H1 (cell line): ENCODE measurements at regions not wholly inside any gene's neighbourhood (a gene's known extent, or its start where the extent isn't known, plus 50 kb on each side); places are given as distances from the start of the nearest gene placed in this dataset.

Experiments used
- CTCF ChIA-PET: fragments of 300-600 bp; sonication (Branson Sonifier 250); formaldehyde crosslinking; loops from one replicate; lab custom pipeline; 2021; ENCODE audit not compliant: partially characterized antibody; lab: Charles Lee
- POLR2A ChIA-PET: fragments of 300-600 bp; sonication (Branson Sonifier 250); formaldehyde crosslinking; loops from one replicate; lab custom pipeline; 2021; ENCODE audit warnings: inconsistent platforms; ENCODE audit not compliant: partially characterized antibody; lab: Charles Lee
- DNase-seq, 2 experiments: peaks; one replicate each; pipeline versions ENCODE4 v3.0.0 to v3.0.0-alpha.2; 2010 to 2022; ENCODE audit warnings: low spot score in 2 of 2, low read depth in 1 of 2, mixed read lengths in 1 of 2
- FAIRE-seq: peaks from 2 replicates; lab custom pipeline; 2011; peaks lifted over from hg19 to GRCh38; lab: Jason Lieb, UNC
- H2AFZ ChIP-seq: 2 replicates; pipeline ENCODE4 v1.8.1; 2012; ENCODE audit warnings: low read length, inconsistent platforms
- H2AK5ac ChIP-seq: 2 replicates; pipeline ENCODE4 v1.6.1; 2013; ENCODE audit warnings: low read depth, low read length
- H2BK120ac ChIP-seq: replicated peaks from 2 replicates; pipeline ENCODE3; 2013; ENCODE audit warnings: low read depth, low read length, inconsistent platforms
- H2BK12ac ChIP-seq: 2 replicates; pipeline ENCODE4 v1.6.1; 2013; ENCODE audit warnings: low read depth, low read length
- H2BK15ac ChIP-seq: 2 replicates; pipeline ENCODE4 v1.6.1; 2013; ENCODE audit warnings: low read length
- H2BK20ac ChIP-seq: 2 replicates; pipeline ENCODE4 v1.6.1; 2013; ENCODE audit warnings: low read length
- H2BK5ac ChIP-seq: 2 replicates; pipeline ENCODE4 v1.6.1; 2013; ENCODE audit warnings: low read depth, low read length
- H3K14ac ChIP-seq: 2 replicates; pipeline ENCODE4 v1.6.1; 2013; ENCODE audit warnings: inconsistent platforms; ENCODE audit not compliant: insufficient read length
- H3K18ac ChIP-seq: 2 replicates; pipeline ENCODE4 v1.6.1; 2013; ENCODE audit warnings: low read length; ENCODE audit errors: extremely low read depth
- H3K23ac ChIP-seq: 2 replicates; pipeline ENCODE4 v1.6.1; 2013; ENCODE audit warnings: inconsistent platforms; ENCODE audit not compliant: insufficient read length
- H3K23me2 ChIP-seq: 2 replicates; pipeline ENCODE4 v1.6.1; 2013; ENCODE audit warnings: low read depth, low read length
- H3K27ac ChIP-seq: 2 replicates; pipeline ENCODE4 v1.6.1; 2011; ENCODE audit warnings: low read depth, low read length, inconsistent platforms
- H3K27me3 ChIP-seq, 4 experiments: replicated peaks in 1 of 4; 1 replicate in 1 of 4; 2 replicates in 3 of 4; pipeline versions ENCODE4 v1.6.1 to v1.8.1; 2011 to 2013; ENCODE audit warnings: low read length in 3 of 4, mild to moderate bottlenecking in 3 of 4, inconsistent platforms in 2 of 4, mixed read lengths in 2 of 4, moderate library complexity in 1 of 4; ENCODE audit not compliant: control insufficient read depth in 3 of 4, insufficient read depth in 3 of 4; ENCODE audit errors: extremely low read depth in 1 of 4
- H3K36me3 ChIP-seq, 4 experiments: 2 replicates each; pipeline versions ENCODE4 v1.6.1 to v1.8.1; 2011 to 2013; ENCODE audit warnings: mild to moderate bottlenecking in 4 of 4, low read length in 3 of 4, moderate library complexity in 2 of 4, control low read depth in 1 of 4, inconsistent platforms in 1 of 4; ENCODE audit not compliant: insufficient read depth in 4 of 4, control insufficient read depth in 2 of 4
- H3K4ac ChIP-seq: replicated peaks from 2 replicates; pipeline ENCODE3; 2013; ENCODE audit warnings: low read length, low read depth, mixed read lengths, inconsistent platforms; ENCODE audit not compliant: insufficient read length
- H3K4me1 ChIP-seq, 4 experiments: replicated peaks in 1 of 4; 1 replicate in 1 of 4; 2 replicates in 3 of 4; pipeline versions ENCODE4 v1.6.1 to v1.8.1; 2011 to 2013; ENCODE audit warnings: low read length in 3 of 4, inconsistent platforms in 2 of 4, mixed read lengths in 1 of 4; ENCODE audit not compliant: insufficient read depth in 4 of 4, control insufficient read depth in 3 of 4
- H3K4me2 ChIP-seq, 2 experiments: 2 replicates each; pipeline versions ENCODE4 v1.6.1 to v1.8.1; 2011 to 2013; ENCODE audit warnings: low read depth in 2 of 2, low read length in 2 of 2, control low read depth in 1 of 2, inconsistent platforms in 1 of 2, mild to moderate bottlenecking in 1 of 2; ENCODE audit not compliant: insufficient read depth in 1 of 2
- H3K4me3 ChIP-seq, 4 experiments: fragments of 200-600, 300-600 bp in 1 of 4; sonication (generic), shearing (Covaris generic), sonication (Bioruptor Twin) in 1 of 4; 2 replicates each; pipeline versions ENCODE4 v1.5.1 to v1.8.1; 2011 to 2016; ENCODE audit warnings: low read length in 4 of 4, low read depth in 3 of 4, control low read depth in 2 of 4, inconsistent platforms in 2 of 4, mild to moderate bottlenecking in 2 of 4, mixed read lengths in 1 of 4, moderate library complexity in 1 of 4; ENCODE audit not compliant: insufficient read depth in 2 of 4; ENCODE audit errors: extremely low read depth in 1 of 4
- H3K56ac ChIP-seq: replicated peaks from 2 replicates; pipeline ENCODE3; 2013; ENCODE audit warnings: low read depth, mild to moderate bottlenecking, mixed read lengths, low read length, inconsistent platforms; ENCODE audit not compliant: insufficient read length
- H3K79me1 ChIP-seq: 2 replicates; pipeline ENCODE4 v1.6.1; 2013; ENCODE audit warnings: low read depth, low read length, control low read depth
- H3K79me2 ChIP-seq, 2 experiments: 2 replicates each; pipeline versions ENCODE4 v1.6.1 to v1.8.1; 2012 to 2013; ENCODE audit warnings: low read length in 2 of 2, mild to moderate bottlenecking in 2 of 2, inconsistent platforms in 1 of 2; ENCODE audit not compliant: insufficient read depth in 2 of 2, control insufficient read depth in 1 of 2
- H3K9ac ChIP-seq, 4 experiments: replicated peaks in 1 of 4; 1 replicate in 1 of 4; 2 replicates in 3 of 4; pipeline versions ENCODE4 v1.6.1 to v1.8.1; 2011 to 2013; ENCODE audit warnings: low read depth in 3 of 4, low read length in 3 of 4, control low read depth in 2 of 4, mild to moderate bottlenecking in 2 of 4, moderate library complexity in 2 of 4, inconsistent platforms in 1 of 4; ENCODE audit errors: extremely low read depth in 1 of 4
- H3K9me3 ChIP-seq, 2 experiments: 2 replicates each; pipeline versions ENCODE4 v1.6.1 to v1.8.1; 2012 to 2013; ENCODE audit warnings: mild to moderate bottlenecking in 2 of 2, moderate library complexity in 2 of 2, control low read depth in 1 of 2, inconsistent platforms in 1 of 2, low read depth in 1 of 2, low read length in 1 of 2, mixed read lengths in 1 of 2; ENCODE audit not compliant: insufficient read depth in 2 of 2
- H4K20me1 ChIP-seq, 2 experiments: replicated peaks in 1 of 2; 2 replicates each; pipeline versions ENCODE3 to v1.8.1; 2011 to 2013; ENCODE audit warnings: inconsistent platforms in 2 of 2, low read length in 2 of 2, mild to moderate bottlenecking in 1 of 2; ENCODE audit not compliant: insufficient read depth in 2 of 2, control insufficient read depth in 1 of 2
- H4K5ac ChIP-seq: 2 replicates; pipeline ENCODE4 v1.6.1; 2013; ENCODE audit warnings: low read length, low read depth, mixed read lengths, inconsistent platforms; ENCODE audit not compliant: insufficient read length
- H4K8ac ChIP-seq: 2 replicates; pipeline ENCODE4 v1.8.0; 2013; ENCODE audit warnings: mild to moderate bottlenecking, moderate library complexity, low read length, inconsistent platforms; ENCODE audit not compliant: insufficient read depth; ENCODE audit errors: extremely low read depth
- H4K91ac ChIP-seq: replicated peaks from 2 replicates; pipeline ENCODE3; 2013; ENCODE audit warnings: low read length, mixed read lengths, inconsistent platforms; ENCODE audit not compliant: insufficient read length
- ASH2L ChIP-seq: fragments of 200-600, 300-600 bp; sonication (generic); IDR thresholded peaks from one replicate; pipeline ENCODE4 v1.7.1; 2017; ENCODE audit warnings: low read length
- EGR1 ChIP-seq: IDR thresholded peaks from 2 replicates; pipeline ENCODE4 v1.6.1; 2011; ENCODE audit warnings: low read depth, low read length, borderline replicate concordance
- WGBS, 2 experiments: shearing (Covaris generic) in 1 of 2; methylation state at CpG; one replicate each; pipeline versions ENCODE4 v1.1.6 to v1.1.7; 2013 to 2015; ENCODE audit warnings: low lambda C conversion rate in 2 of 2, mixed read lengths in 2 of 2, inconsistent platforms in 1 of 2, low coverage in 1 of 2, missing lambda C conversion rate in 1 of 2; ENCODE audit not compliant: insufficient replicate concordance in 2 of 2, insufficient coverage in 1 of 2, insufficient read length in 1 of 2; ENCODE audit errors: extremely low coverage in 1 of 2, missing lambda C conversion rate in 1 of 2; 5-methylcytosine and 5-hydroxymethylcytosine counted together

DNA sequence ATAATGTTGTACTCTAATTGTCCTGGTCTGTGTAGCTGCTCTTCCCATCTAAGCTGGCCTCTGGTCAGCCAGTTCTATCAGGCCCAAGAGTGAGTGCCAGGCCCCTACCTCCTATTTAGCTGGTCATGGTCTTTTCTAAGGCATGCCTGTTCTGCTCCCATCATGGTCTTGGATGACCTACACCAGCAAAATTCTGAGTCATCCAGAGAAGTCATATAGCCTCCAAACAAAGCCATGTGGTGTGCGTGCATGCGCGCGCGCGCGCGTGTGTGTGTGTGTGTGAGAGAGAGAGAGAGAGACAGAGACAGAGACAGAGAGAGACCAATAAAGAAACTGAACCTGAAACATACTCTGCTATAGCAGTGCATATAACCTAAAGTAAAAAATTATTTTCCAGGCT, 254.4 kb downstream of the BRINP2 start:
- Histone ChIP-seq H3K79me2 (no peaks in the 10 kb centered on the region), H3K4me1 (no peaks in the 10 kb centered on the region), H3K27ac (no peak overlapping the region), H2BK5ac (no peak overlapping the region), H3K36me3 (no peaks in the 10 kb centered on the region), H3K18ac (no peak overlapping the region), H4K5ac (no peak overlapping the region), H2BK12ac (no peak overlapping the region), H2AK5ac (no peak overlapping the region), H4K8ac (no peak overlapping the region), H3K23me2 (no peaks in the 10 kb centered on the region), H3K23ac (no peak overlapping the region), H2BK15ac (no peak overlapping the region), H3K56ac (no peak overlapping the region), H3K4me2 (no peak overlapping the region), H3K27me3 (peaks cover 0 to 1% (median 0%) of the 10 kb centered on the region in 4 experiments; a peak in 1 of 7 replicates), H4K91ac (no peak overlapping the region), H3K9me3 (no peaks in the 10 kb centered on the region), H3K4me3 (no peak overlapping the region), H3K4ac (no peak overlapping the region), H2BK120ac (no peak overlapping the region), H3K9ac (no peak overlapping the region), H2BK20ac (no peak overlapping the region), H4K20me1 (no peaks in the 10 kb centered on the region), H2AFZ (no peak overlapping the region), H3K14ac (no peak overlapping the region), H3K79me1 (no peaks in the 10 kb centered on the region)
- WGBS, 2 experiments = 96% methylated on average over 8 of the region's 8 CpGs; no CpG with 5 or more reads in 1 of the 2 experiments
- no peak for FAIRE-seq
- ChIA-PET POLR2A (no interaction called here), CTCF (interaction anchor here (0.6 to 1.1 kb wide), 5 partner anchors 16 to 521 kb away, joined by 3 to 5 read pairs (median 3); no protein-coding TSS in a partner anchor)
- no peak for DNase-seq
- TF ChIP-seq ASH2L = no peak
- no peak for TF ChIP-seq EGR1
